Transverse colon (tissue), 3 donors: ENCODE measurements at regions not wholly inside any gene's neighbourhood (a gene's known extent, or its start where the extent isn't known, plus 50 kb on each side); places are given as distances from the start of the nearest gene placed in this dataset.

Experiments used
- EP300 ChIP-seq: sonication (generic); formaldehyde crosslinking; IDR thresholded peaks from one replicate; pipeline ENCODE4 v1.6.1; 2017; ENCODE audit warnings: antibody characterized with exemption, low read depth
- TF ChIP-seq, protein P1 (sequence below), 5 experiments: fragments of 200-600 bp in 3 of 5; fragments of 450-650 bp in 2 of 5; sonication (generic) in 3 of 5; IDR thresholded peaks; 1 replicate in 2 of 5; 2 replicates in 3 of 5; pipeline ENCODE4 v1.5.1; 2016 to 2017; ENCODE audit warnings: antibody characterized with exemption in 5 of 5, inconsistent platforms in 3 of 5, mild to moderate bottlenecking in 2 of 5, moderate library complexity in 1 of 5

DNA sequence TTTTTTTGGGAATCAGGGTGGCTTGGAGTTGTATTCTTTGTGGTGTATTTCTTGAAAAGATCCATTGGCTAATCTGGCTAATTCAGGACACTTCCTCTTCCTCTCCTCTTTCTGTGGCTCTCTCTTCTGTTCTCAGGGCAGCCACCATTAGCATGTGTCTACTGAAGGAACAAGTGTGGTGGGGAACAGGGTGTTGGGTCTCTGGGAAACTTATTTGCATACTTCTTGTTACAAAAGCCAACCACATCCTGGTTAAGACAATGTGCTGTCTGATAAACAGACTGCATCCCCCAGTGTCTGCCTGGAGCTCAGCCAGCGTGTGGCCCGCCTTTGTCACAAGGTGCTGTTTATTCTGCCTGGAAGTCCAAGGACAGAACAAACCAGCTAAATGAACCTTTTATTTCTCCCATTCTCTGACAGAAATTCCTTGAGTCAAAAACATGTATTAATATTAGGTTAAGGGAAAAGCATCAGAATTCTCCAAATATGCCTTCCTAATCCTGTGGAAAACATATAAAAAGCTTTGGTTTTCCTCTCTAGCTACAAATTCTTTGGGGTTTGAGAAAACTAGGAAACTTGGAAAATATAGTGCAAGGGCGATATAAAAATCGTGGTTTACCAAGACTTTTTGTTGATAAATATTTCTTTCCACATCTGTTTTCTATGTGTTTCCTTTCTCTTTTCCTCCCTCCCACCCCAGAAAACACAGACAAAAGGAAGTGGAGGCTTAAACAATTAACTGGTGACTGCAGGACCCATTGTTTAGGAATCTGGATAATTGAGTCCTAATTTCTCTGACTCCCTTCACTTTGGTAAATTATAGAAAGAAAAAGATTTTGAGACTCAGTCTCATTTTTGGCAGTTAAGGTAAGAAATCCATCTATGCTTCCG, 203.6 kb downstream of the SPRY1 start:
- TF ChIP-seq, protein P1, sequence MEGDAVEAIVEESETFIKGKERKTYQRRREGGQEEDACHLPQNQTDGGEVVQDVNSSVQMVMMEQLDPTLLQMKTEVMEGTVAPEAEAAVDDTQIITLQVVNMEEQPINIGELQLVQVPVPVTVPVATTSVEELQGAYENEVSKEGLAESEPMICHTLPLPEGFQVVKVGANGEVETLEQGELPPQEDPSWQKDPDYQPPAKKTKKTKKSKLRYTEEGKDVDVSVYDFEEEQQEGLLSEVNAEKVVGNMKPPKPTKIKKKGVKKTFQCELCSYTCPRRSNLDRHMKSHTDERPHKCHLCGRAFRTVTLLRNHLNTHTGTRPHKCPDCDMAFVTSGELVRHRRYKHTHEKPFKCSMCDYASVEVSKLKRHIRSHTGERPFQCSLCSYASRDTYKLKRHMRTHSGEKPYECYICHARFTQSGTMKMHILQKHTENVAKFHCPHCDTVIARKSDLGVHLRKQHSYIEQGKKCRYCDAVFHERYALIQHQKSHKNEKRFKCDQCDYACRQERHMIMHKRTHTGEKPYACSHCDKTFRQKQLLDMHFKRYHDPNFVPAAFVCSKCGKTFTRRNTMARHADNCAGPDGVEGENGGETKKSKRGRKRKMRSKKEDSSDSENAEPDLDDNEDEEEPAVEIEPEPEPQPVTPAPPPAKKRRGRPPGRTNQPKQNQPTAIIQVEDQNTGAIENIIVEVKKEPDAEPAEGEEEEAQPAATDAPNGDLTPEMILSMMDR (IDR thresholded peaks at IDR 0.05): no peak
- TF ChIP-seq EP300: no peak
